K562 (cell line): ENCODE measurements at regions not wholly inside any gene's neighbourhood (a gene's known extent, or its start where the extent isn't known, plus 50 kb on each side); places are given as distances from the start of the nearest gene placed in this dataset.

ENCODE experiments used
- ILF3 ChIP-seq: fragments of 450-650 bp; IDR thresholded peaks from 2 replicates; pipeline ENCODE4 v1.6.1; 2018; ENCODE audit warnings: antibody characterized with exemption, mild to moderate bottlenecking, moderate library complexity, borderline replicate concordance
- ZNF318 ChIP-seq, 2 experiments: fragments of 450-650 bp; IDR thresholded peaks; 2 replicates each; pipeline ENCODE4 v1.6.1; 2016; ENCODE audit warnings: mild to moderate bottlenecking in 2 of 2, borderline replicate concordance in 1 of 2, low read depth in 1 of 2, moderate library complexity in 1 of 2
- TF ChIP-seq, protein P1 (sequence below): IDR thresholded peaks from 2 replicates; pipeline ENCODE4 v1.6.1; 2012; ENCODE audit warnings: low read depth, low read length, improper control_type of control experiment, borderline replicate concordance

GRCh38 chr5:89698028-89698427 lies 711.5 kb downstream of the CETN3 start (continued):
- TF ChIP-seq ZNF318 (IDR thresholded peaks at IDR 0.05; ENCODE audit: borderline replicate concordance in 1 of 2, low read depth in 1 of 2) (no peak), ILF3 (no peak)
- TF ChIP-seq, protein P1, sequence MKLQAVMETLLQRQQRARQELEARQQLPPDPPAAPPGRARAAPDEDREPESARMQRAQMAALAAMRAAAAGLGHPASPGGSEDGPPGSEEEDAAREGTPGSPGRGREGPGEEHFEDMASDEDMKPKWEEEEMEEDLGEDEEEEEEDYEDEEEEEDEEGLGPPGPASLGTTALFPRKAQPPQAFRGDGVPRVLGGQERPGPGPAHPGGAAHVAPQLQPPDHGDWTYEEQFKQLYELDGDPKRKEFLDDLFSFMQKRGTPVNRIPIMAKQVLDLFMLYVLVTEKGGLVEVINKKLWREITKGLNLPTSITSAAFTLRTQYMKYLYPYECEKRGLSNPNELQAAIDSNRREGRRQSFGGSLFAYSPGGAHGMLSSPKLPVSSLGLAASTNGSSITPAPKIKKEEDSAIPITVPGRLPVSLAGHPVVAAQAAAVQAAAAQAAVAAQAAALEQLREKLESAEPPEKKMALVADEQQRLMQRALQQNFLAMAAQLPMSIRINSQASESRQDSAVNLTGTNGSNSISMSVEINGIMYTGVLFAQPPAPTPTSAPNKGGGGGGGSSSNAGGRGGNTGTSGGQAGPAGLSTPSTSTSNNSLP, result no peak
